Testis (tissue), 2 donors: ENCODE measurements at regions not wholly inside any gene's neighbourhood (a gene's known extent, or its start where the extent isn't known, plus 50 kb on each side); places are given as distances from the start of the nearest gene placed in this dataset.

ENCODE experiments used
- CTCF ChIP-seq, 3 experiments: fragments of 450-650 bp in 2 of 3; fragments of 200-600 bp in 1 of 3; sonication (generic) in 1 of 3; IDR thresholded peaks; one replicate each; pipeline ENCODE4 v1.5.1; 2016 to 2019; ENCODE audit warnings: antibody characterized with exemption in 3 of 3, mild to moderate bottlenecking in 2 of 3, moderate library complexity in 1 of 3
- POLR2A ChIP-seq: fragments of 450-650 bp; IDR thresholded peaks from one replicate; pipeline ENCODE4 v1.6.1; 2017; ENCODE audit warnings: antibody characterized with exemption, mild to moderate bottlenecking, moderate library complexity

GRCh38 chr13:82917984-82918383, 964.3 kb downstream of the SLITRK1 start:
- no peak for TF ChIP-seq CTCF (IDR thresholded peaks at IDR 0.05)
- no peak for TF ChIP-seq POLR2A
